SU-DHL-6 (cell line): ENCODE measurements at regions not wholly inside any gene's neighbourhood (a gene's known extent, or its start where the extent isn't known, plus 50 kb on each side); places are given as distances from the start of the nearest gene placed in this dataset.

Source experiments
- H2AFZ ChIP-seq: fragments of 200-600 bp; sonication (generic); 2 replicates; pipeline ENCODE4 v1.6.1; 2014; ENCODE audit warnings: low read depth, mild to moderate bottlenecking, moderate library complexity, mixed read lengths, antibody characterized with exemption, low read length; ENCODE audit not compliant: severe bottlenecking
- H3F3A ChIP-seq: fragments of 200-600 bp; shearing (Covaris generic); 2 replicates; pipeline ENCODE4 v1.6.0; 2016; ENCODE audit warnings: antibody characterized with exemption, mild to moderate bottlenecking; ENCODE audit not compliant: insufficient read depth
- H3K27ac ChIP-seq: fragments of 200-600 bp; sonication (generic); 2 replicates; pipeline ENCODE4 v1.5.1; 2016; ENCODE audit warnings: low read depth, mild to moderate bottlenecking, low read length, moderate library complexity, mixed read lengths
- H3K27me3 ChIP-seq: fragments of 200-600 bp; sonication (generic), shearing (Covaris generic); 2 replicates; pipeline ENCODE4 v1.6.0; 2014; ENCODE audit warnings: mild to moderate bottlenecking, low read length
- H3K36me3 ChIP-seq: fragments of 200-600 bp; sonication (generic); 2 replicates; pipeline ENCODE4 v1.6.1; 2014; ENCODE audit warnings: mild to moderate bottlenecking, low read length, mixed read lengths
- H3K4me2 ChIP-seq: fragments of 300-600, 200-600 bp; shearing (Covaris generic), sonication (generic); 2 replicates; pipeline ENCODE4 v1.6.0; 2014; ENCODE audit warnings: low read length, low read depth, mild to moderate bottlenecking; ENCODE audit not compliant: poor library complexity, severe bottlenecking
- H3K4me3 ChIP-seq: fragments of 200-600 bp; sonication (generic); 2 replicates; pipeline ENCODE4 v1.5.1; 2014; ENCODE audit warnings: antibody characterized with exemption, low read length, mild to moderate bottlenecking, mixed read lengths; ENCODE audit not compliant: insufficient read depth, poor library complexity, severe bottlenecking
- H3K79me2 ChIP-seq: fragments of 200-600 bp; sonication (generic); 2 replicates; pipeline ENCODE4 v1.6.1; 2014; ENCODE audit warnings: mild to moderate bottlenecking, low read length, moderate library complexity; ENCODE audit not compliant: insufficient read depth
- H3K9ac ChIP-seq: fragments of 200-600 bp; sonication (generic); 2 replicates; pipeline ENCODE4 v1.7.0; 2014; ENCODE audit warnings: mild to moderate bottlenecking, low read length
- H3K9me2 ChIP-seq: fragments of 200-600 bp; sonication (generic); replicated peaks from 2 replicates; pipeline ENCODE4 v1.6.1; 2014; ENCODE audit warnings: low read length; ENCODE audit not compliant: insufficient read depth
- H3K9me3 ChIP-seq: fragments of 200-600 bp; sonication (generic); 2 replicates; pipeline ENCODE4 v1.6.1; 2014; ENCODE audit warnings: low read length, mixed read lengths; ENCODE audit not compliant: insufficient read depth
- H4K20me1 ChIP-seq: fragments of 200-600 bp; sonication (generic); 2 replicates; pipeline ENCODE4 v1.6.1; 2014; ENCODE audit warnings: low read depth, mild to moderate bottlenecking, antibody characterized with exemption, low read length, moderate library complexity, mixed read lengths
- EZH2phosphoT487 ChIP-seq: fragments of 200-600 bp; sonication (generic), shearing (Covaris generic); conservative IDR thresholded peaks from 2 replicates; pipeline ENCODE4 v1.6.1; 2018; ENCODE audit warnings: mild to moderate bottlenecking, antibody characterized with exemption, low read length, moderate library complexity, mixed read lengths
- TF ChIP-seq, protein P1 (sequence below): fragments of 200-600 bp; sonication (generic); IDR thresholded peaks from one replicate; pipeline ENCODE4 v1.5.1; 2017; ENCODE audit warnings: antibody characterized with exemption, mild to moderate bottlenecking, low read length, moderate library complexity; ENCODE audit not compliant: insufficient read depth, poor library complexity, severe bottlenecking

GRCh38 chr4:14289708-14290107, 662.2 kb upstream of the BOD1L1 start:
- H3K27me3 ChIP-seq = no peaks in the 10 kb centered on the region
- H3K36me3 ChIP-seq = no peaks in the 10 kb centered on the region
- no peak overlapping the region for H2AFZ ChIP-seq
- no peak overlapping the region for H3K9ac ChIP-seq
- H3F3A ChIP-seq = no peaks in the 10 kb centered on the region
- H3K9me3 ChIP-seq = no peaks in the 10 kb centered on the region
- H4K20me1 ChIP-seq = no peaks in the 10 kb centered on the region
- H3K4me3 ChIP-seq = no peak overlapping the region
- TF ChIP-seq EZH2phosphoT487 = no peak
- TF ChIP-seq, protein P1, sequence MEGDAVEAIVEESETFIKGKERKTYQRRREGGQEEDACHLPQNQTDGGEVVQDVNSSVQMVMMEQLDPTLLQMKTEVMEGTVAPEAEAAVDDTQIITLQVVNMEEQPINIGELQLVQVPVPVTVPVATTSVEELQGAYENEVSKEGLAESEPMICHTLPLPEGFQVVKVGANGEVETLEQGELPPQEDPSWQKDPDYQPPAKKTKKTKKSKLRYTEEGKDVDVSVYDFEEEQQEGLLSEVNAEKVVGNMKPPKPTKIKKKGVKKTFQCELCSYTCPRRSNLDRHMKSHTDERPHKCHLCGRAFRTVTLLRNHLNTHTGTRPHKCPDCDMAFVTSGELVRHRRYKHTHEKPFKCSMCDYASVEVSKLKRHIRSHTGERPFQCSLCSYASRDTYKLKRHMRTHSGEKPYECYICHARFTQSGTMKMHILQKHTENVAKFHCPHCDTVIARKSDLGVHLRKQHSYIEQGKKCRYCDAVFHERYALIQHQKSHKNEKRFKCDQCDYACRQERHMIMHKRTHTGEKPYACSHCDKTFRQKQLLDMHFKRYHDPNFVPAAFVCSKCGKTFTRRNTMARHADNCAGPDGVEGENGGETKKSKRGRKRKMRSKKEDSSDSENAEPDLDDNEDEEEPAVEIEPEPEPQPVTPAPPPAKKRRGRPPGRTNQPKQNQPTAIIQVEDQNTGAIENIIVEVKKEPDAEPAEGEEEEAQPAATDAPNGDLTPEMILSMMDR = no peak
- H3K4me2 ChIP-seq = no peak overlapping the region
- no peaks in the 10 kb centered on the region for H3K79me2 ChIP-seq
- H3K27ac ChIP-seq = no peak overlapping the region
- no peaks in the 10 kb centered on the region for H3K9me2 ChIP-seq

- H3K9ac ChIP-seq = no peak overlapping the region
- H4K20me1 ChIP-seq = no peaks in the 10 kb centered on the region
- no peaks in the 10 kb centered on the region for H3K9me2 ChIP-seq
- no peaks in the 10 kb centered on the region for H3K27me3 ChIP-seq
- H3K36me3 ChIP-seq = no peaks in the 10 kb centered on the region
- no peak overlapping the region for H3K4me2 ChIP-seq
- H3K4me3 ChIP-seq = no peak overlapping the region
- H3K79me2 ChIP-seq = no peaks in the 10 kb centered on the region
- no peaks in the 10 kb centered on the region for H3F3A ChIP-seq
- TF ChIP-seq, protein P1 = no peak
- TF ChIP-seq EZH2phosphoT487 = no peak
- no peak overlapping the region for H2AFZ ChIP-seq
- no peaks in the 10 kb centered on the region for H3K9me3 ChIP-seq
- no peak overlapping the region for H3K27ac ChIP-seq
Measured at GRCh38 chr4:14293582-14293981, 666.1 kb upstream of the BOD1L1 start.

- H3K27me3 ChIP-seq = no peaks in the 10 kb centered on the region
- no peaks in the 10 kb centered on the region for H3K79me2 ChIP-seq
- H3F3A ChIP-seq = no peaks in the 10 kb centered on the region
- TF ChIP-seq, protein P1 = no peak
- no peak for TF ChIP-seq EZH2phosphoT487
- H3K9me2 ChIP-seq = no peaks in the 10 kb centered on the region
- no peaks in the 10 kb centered on the region for H4K20me1 ChIP-seq
- H2AFZ ChIP-seq = no peak overlapping the region
- no peak overlapping the region for H3K4me2 ChIP-seq
- no peak overlapping the region for H3K4me3 ChIP-seq
- no peaks in the 10 kb centered on the region for H3K9me3 ChIP-seq
- H3K36me3 ChIP-seq = no peaks in the 10 kb centered on the region
- H3K27ac ChIP-seq = no peak overlapping the region
- H3K9ac ChIP-seq = no peak overlapping the region
Measured at GRCh38 chr4:14294611-14295010, 667.1 kb upstream of the BOD1L1 start.
